B cell (primary cell): ENCODE measurements at regions not wholly inside any gene's neighbourhood (a gene's known extent, or its start where the extent isn't known, plus 50 kb on each side); places are given as distances from the start of the nearest gene placed in this dataset.

Experiments
- ATAC-seq: fragments of 200-7000 bp; cut with Tn5 transposase; one replicate; pipeline ENCODE4 v1.10.0; 2021; ENCODE audit warnings: low read depth, mild to moderate bottlenecking, moderate number of reproducible peaks, moderate library complexity
- CTCF ChIA-PET: fragments of 350-600 bp; sonication (Branson Sonifier 250); formaldehyde crosslinking; loops from one replicate; lab custom pipeline; 2021; ENCODE audit warnings: antibody characterized with exemption, inconsistent platforms; lab: Charles Lee
- POLR2A ChIA-PET: fragments of 350-600 bp; sonication (Branson Sonifier 250); formaldehyde crosslinking; loops from one replicate; lab custom pipeline; 2021; ENCODE audit warnings: antibody characterized with exemption; lab: Charles Lee
- DNase-seq: peaks from one replicate; pipeline ENCODE4 v3.0.0; 2013
- H2AFZ ChIP-seq: 2 replicates; pipeline ENCODE4 v1.6.1; 2012; ENCODE audit warnings: mild to moderate bottlenecking, low read depth, low read length; ENCODE audit not compliant: insufficient read depth, poor library complexity, severe bottlenecking
- H3K27ac ChIP-seq, 2 donors: 1 replicate in 1 of 2; 2 replicates in 1 of 2; pipeline ENCODE4 v1.5.1; 2012 to 2013; ENCODE audit warnings: low read length in 2 of 2, mild to moderate bottlenecking in 2 of 2, moderate library complexity in 1 of 2
- H3K27me3 ChIP-seq, 4 experiments: fragments of 200-600 bp in 1 of 4; sonication (generic) in 1 of 4; replicated peaks in 1 of 4; 1 replicate in 2 of 4; 2 replicates in 2 of 4; pipeline versions ENCODE4 v1.6.1 to v1.7.0; 2013 to 2016; ENCODE audit warnings: low read length in 3 of 4, mild to moderate bottlenecking in 2 of 4, mixed read lengths in 1 of 4, moderate library complexity in 1 of 4; ENCODE audit not compliant: insufficient read depth in 4 of 4, control insufficient read depth in 3 of 4; ENCODE audit errors: control extremely low read depth in 1 of 4
- H3K36me3 ChIP-seq, 2 experiments: replicated peaks in 1 of 2; 1 replicate in 1 of 2; 2 replicates in 1 of 2; pipeline versions ENCODE4 v1.6.1 to v1.7.1; 2013; ENCODE audit warnings: low read length in 1 of 2; ENCODE audit not compliant: insufficient read depth in 2 of 2, control insufficient read depth in 1 of 2; ENCODE audit errors: control extremely low read depth in 1 of 2, extremely low read depth in 1 of 2
- H3K4me1 ChIP-seq, 2 donors: fragments of 200-600 bp in 1 of 2; sonication (generic) in 1 of 2; 1 replicate in 1 of 2; 2 replicates in 1 of 2; pipeline versions ENCODE4 v1.5.1 to v1.6.1; 2013 to 2017; ENCODE audit warnings: low read length in 2 of 2; ENCODE audit not compliant: control insufficient read depth in 2 of 2, insufficient read depth in 2 of 2
- H3K4me2 ChIP-seq: replicated peaks from 2 replicates; pipeline ENCODE3; 2012; ENCODE audit warnings: mild to moderate bottlenecking, low read depth, low read length; ENCODE audit not compliant: poor library complexity, severe bottlenecking
- H3K4me3 ChIP-seq, 5 experiments: fragments of 200-600 bp in 1 of 5; sonication (generic) in 1 of 5; 1 replicate in 3 of 5; 2 replicates in 2 of 5; pipeline versions ENCODE4 v1.5.1 to v1.7.0; 2011 to 2016; ENCODE audit warnings: low read length in 4 of 5, mild to moderate bottlenecking in 4 of 5, low read depth in 2 of 5, control low read depth in 1 of 5, moderate library complexity in 1 of 5; ENCODE audit not compliant: insufficient read depth in 1 of 5; ENCODE audit errors: control extremely low read depth in 1 of 5, extremely low read depth in 1 of 5
- H3K79me2 ChIP-seq: fragments of 200-600 bp; sonication (generic); one replicate; pipeline ENCODE4 v1.6.0; 2016; ENCODE audit warnings: low read length; ENCODE audit not compliant: control insufficient read depth, insufficient read depth
- H3K9ac ChIP-seq: fragments of 200-600 bp; sonication (generic); 2 replicates; pipeline ENCODE4 v1.6.1; 2017; ENCODE audit warnings: mild to moderate bottlenecking, low read length, moderate library complexity
- H3K9me3 ChIP-seq, 3 donors: one replicate each; pipeline versions ENCODE4 v1.6.1 to v1.7.1; 2013; ENCODE audit warnings: low read length in 2 of 3; ENCODE audit not compliant: control insufficient read depth in 2 of 3, insufficient read depth in 1 of 3; ENCODE audit errors: control extremely low read depth in 1 of 3
- H4K20me1 ChIP-seq: 2 replicates; pipeline ENCODE4 v1.6.0; 2012; ENCODE audit warnings: mild to moderate bottlenecking, low read length; ENCODE audit not compliant: insufficient read depth, control insufficient read depth, poor library complexity, severe bottlenecking
- H3K27ac Mint-ChIP-seq: one replicate; pipeline ENCODE4 v1.8.0; 2021; ENCODE audit warnings: mixed read lengths
- H3K27me3 Mint-ChIP-seq: one replicate; pipeline ENCODE4 v1.8.0; 2021; ENCODE audit warnings: mixed read lengths
- H3K4me1 Mint-ChIP-seq: one replicate; pipeline ENCODE4 v1.8.0; 2021; ENCODE audit warnings: mixed read lengths
- H3K4me3 Mint-ChIP-seq: one replicate; pipeline ENCODE4 v1.8.0; 2021; ENCODE audit warnings: mixed read lengths
- H3K9me3 Mint-ChIP-seq: one replicate; pipeline ENCODE4 v1.8.0; 2022; ENCODE audit warnings: mixed read lengths; ENCODE audit not compliant: insufficient read depth
- EZH2 ChIP-seq: IDR thresholded peaks from 2 replicates; pipeline ENCODE4 v1.6.1; 2012; ENCODE audit warnings: borderline replicate concordance, low read depth, mild to moderate bottlenecking, moderate library complexity, low read length; ENCODE audit not compliant: insufficient read depth, poor library complexity, severe bottlenecking
- WGBS: methylation state at CpG from one replicate; pipeline ENCODE4 v1.1.5; 2013; ENCODE audit warnings: missing lambda C conversion rate; ENCODE audit not compliant: insufficient coverage; 5-methylcytosine and 5-hydroxymethylcytosine counted together
- intact Hi-C: fragments of 100-400 bp; cut with micrococcal nuclease; formaldehyde crosslinking; loops from one replicate; pipeline ENCODE4 v1.10.0; 2022
- TF ChIP-seq, protein P1 (sequence below): fragments of 200-600 bp; IDR thresholded peaks from one replicate; pipeline ENCODE4 v1.8.0; 2022; ENCODE audit warnings: antibody characterized with exemption, mild to moderate bottlenecking

DNA sequence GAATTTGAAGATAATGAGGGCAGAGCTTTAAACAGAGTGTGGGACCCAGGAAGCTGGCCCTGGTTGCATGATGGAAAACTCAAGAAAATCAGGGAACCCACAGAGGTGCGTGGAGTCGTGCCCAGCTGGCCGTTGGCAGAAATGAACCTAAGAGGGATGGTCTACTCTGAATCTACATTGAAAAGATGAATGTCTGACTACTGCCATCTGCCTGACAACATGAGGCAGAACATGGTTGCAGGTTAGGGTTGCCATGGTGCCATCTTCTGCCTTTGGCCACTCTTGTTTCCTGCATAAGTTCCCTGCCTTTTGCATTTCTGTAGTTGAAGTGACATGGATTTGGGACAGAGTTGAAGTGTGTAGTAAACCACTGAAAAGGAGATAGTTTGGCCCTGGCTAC lies 138.5 kb upstream of the COBL start:
- Histone ChIP-seq H3K27ac (no peak overlapping the region), H3K36me3 (no peaks in the 10 kb centered on the region), H4K20me1 (no peaks in the 10 kb centered on the region), H3K4me1 (no peaks in the 10 kb centered on the region), H2AFZ (no peak overlapping the region), H3K79me2 (no peaks in the 10 kb centered on the region), H3K4me2 (no peak overlapping the region), H3K9ac (no peak overlapping the region), H3K9me3 (no peaks in the 10 kb centered on the region), H3K27me3 (no peaks in the 10 kb centered on the region), H3K4me3 (no peak overlapping the region)
- no peaks in the 10 kb centered on the region for H3K9me3 Mint-ChIP-seq
- WGBS = 93% methylated on average over 3 of the region's 3 CpGs
- ChIA-PET CTCF (no interaction called here), POLR2A (no interaction called here)
- no peaks in the 10 kb centered on the region for H3K27me3 Mint-ChIP-seq
- TF ChIP-seq EZH2 = no peak
- TF ChIP-seq, protein P1, sequence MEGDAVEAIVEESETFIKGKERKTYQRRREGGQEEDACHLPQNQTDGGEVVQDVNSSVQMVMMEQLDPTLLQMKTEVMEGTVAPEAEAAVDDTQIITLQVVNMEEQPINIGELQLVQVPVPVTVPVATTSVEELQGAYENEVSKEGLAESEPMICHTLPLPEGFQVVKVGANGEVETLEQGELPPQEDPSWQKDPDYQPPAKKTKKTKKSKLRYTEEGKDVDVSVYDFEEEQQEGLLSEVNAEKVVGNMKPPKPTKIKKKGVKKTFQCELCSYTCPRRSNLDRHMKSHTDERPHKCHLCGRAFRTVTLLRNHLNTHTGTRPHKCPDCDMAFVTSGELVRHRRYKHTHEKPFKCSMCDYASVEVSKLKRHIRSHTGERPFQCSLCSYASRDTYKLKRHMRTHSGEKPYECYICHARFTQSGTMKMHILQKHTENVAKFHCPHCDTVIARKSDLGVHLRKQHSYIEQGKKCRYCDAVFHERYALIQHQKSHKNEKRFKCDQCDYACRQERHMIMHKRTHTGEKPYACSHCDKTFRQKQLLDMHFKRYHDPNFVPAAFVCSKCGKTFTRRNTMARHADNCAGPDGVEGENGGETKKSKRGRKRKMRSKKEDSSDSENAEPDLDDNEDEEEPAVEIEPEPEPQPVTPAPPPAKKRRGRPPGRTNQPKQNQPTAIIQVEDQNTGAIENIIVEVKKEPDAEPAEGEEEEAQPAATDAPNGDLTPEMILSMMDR = no peak
- DNase-seq = no peak
- H3K4me1 Mint-ChIP-seq = no peaks in the 10 kb centered on the region
- intact Hi-C loops = no loop called here
- no peak for ATAC-seq
- no peak overlapping the region for H3K27ac Mint-ChIP-seq
- H3K4me3 Mint-ChIP-seq = no peak overlapping the region

DNA sequence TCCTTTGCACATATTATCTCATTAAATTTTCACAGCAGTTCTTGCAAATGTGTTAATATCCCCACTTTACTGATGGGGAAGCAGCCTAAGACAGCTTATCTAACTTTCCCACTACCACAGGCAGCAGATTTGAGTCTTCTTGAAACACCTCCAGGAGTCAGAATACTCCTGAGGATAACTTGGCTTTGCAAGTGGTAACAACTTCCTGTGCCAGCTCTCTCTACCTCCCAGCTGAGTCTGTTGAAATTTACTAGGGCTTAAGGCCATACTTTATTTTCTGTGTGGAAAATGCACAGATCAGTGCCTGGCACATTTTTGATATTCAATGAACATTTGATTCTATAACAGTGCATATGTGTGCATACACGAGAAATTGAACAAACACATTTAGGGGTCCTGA lies 136.1 kb upstream of the COBL start:
- ChIA-PET POLR2A (no interaction called here), CTCF (no interaction called here)
- no peaks in the 10 kb centered on the region for H4K20me1 ChIP-seq
- no peak overlapping the region for H3K27ac ChIP-seq
- DNase-seq (no peak), ATAC-seq (no peak)
- no peaks in the 10 kb centered on the region for H3K27me3 ChIP-seq
- H3K9me3 ChIP-seq = no peaks in the 10 kb centered on the region
- no peak overlapping the region for H3K4me3 Mint-ChIP-seq
- WGBS = 100% methylated on average over 1 of the region's 1 CpG
- H3K27me3 Mint-ChIP-seq = no peaks in the 10 kb centered on the region
- H3K36me3 ChIP-seq = no peaks in the 10 kb centered on the region
- H3K27ac Mint-ChIP-seq = no peak overlapping the region
- H3K4me2 ChIP-seq = no peak overlapping the region
- H3K9me3 Mint-ChIP-seq = no peaks in the 10 kb centered on the region
- intact Hi-C loops = no loop called here
- H3K79me2 ChIP-seq = no peaks in the 10 kb centered on the region
- H3K9ac ChIP-seq = no peak overlapping the region
- no peak overlapping the region for H3K4me3 ChIP-seq
- no peaks in the 10 kb centered on the region for H3K4me1 ChIP-seq
- H2AFZ ChIP-seq = no peak overlapping the region
- no peaks in the 10 kb centered on the region for H3K4me1 Mint-ChIP-seq
- no peak for TF ChIP-seq EZH2
- TF ChIP-seq, protein P1 = no peak
